ENCODE measurements at regions not wholly inside any gene's neighbourhood (a gene's known extent, or its start where the extent isn't known, plus 50 kb on each side); places are given as distances from the start of the nearest gene placed in this dataset.

- DNase-seq (ENCODE audit: low spot score in 2 of 2), result peak in 1 of 2 donors; percentile 66
- peaks cover 0 to 4% of the 10 kb centered on the region in 2 donors for H3K4me1 ChIP-seq
- no peaks in the 10 kb centered on the region for H3K27me3 ChIP-seq
- H3K9me3 ChIP-seq, result no peaks in the 10 kb centered on the region
- H3K36me3 ChIP-seq, result no peaks in the 10 kb centered on the region
- no peak overlapping the region for H3K4me3 ChIP-seq
- no peak overlapping the region for H3K27ac ChIP-seq
- intact Hi-C loops (cut with DNase I; ENCODE audit: low total_unique reads), result no loop called here
- TF ChIP-seq POLR2AphosphoS5 (IDR thresholded peaks at IDR 0.05), result no peak
- no peak for TF ChIP-seq CTCF (IDR thresholded peaks at IDR 0.05)
- no peak for TF ChIP-seq POLR2A (IDR thresholded peaks at IDR 0.05)
Measured at GRCh38 chr16:22624038-22624799, 113.5 kb downstream of the NPIPB5 start.

GRCh38 chr16:22624800-22625533 is 114.3 kb downstream of the NPIPB5 start:
- Histone ChIP-seq H3K27me3 (no peaks in the 10 kb centered on the region), H3K4me1 (peaks cover 0 to 4% of the 10 kb centered on the region in 2 donors), H3K36me3 (no peaks in the 10 kb centered on the region), H3K9me3 (no peaks in the 10 kb centered on the region), H3K4me3 (no peak overlapping the region), H3K27ac (no peak overlapping the region)
- DNase-seq (ENCODE audit: low spot score in 2 of 2), result no peak
- TF ChIP-seq POLR2A (IDR thresholded peaks at IDR 0.05) (no peak), POLR2AphosphoS5 (IDR thresholded peaks at IDR 0.05) (no peak), CTCF (IDR thresholded peaks at IDR 0.05) (no peak)
- intact Hi-C loops (cut with DNase I; ENCODE audit: low total_unique reads), result no loop called here

- intact Hi-C loops (cut with DNase I; ENCODE audit: low total_unique reads), result no loop called here
- no peaks in the 10 kb centered on the region for H3K36me3 ChIP-seq
- no peaks in the 10 kb centered on the region for H3K27me3 ChIP-seq
- no peak overlapping the region for H3K4me3 ChIP-seq
- H3K27ac ChIP-seq, result no peak overlapping the region
- peaks cover 0 to 4% of the 10 kb centered on the region in 2 donors for H3K4me1 ChIP-seq
- no peak for TF ChIP-seq POLR2A (IDR thresholded peaks at IDR 0.05)
- no peak for TF ChIP-seq POLR2AphosphoS5 (IDR thresholded peaks at IDR 0.05)
- TF ChIP-seq CTCF (IDR thresholded peaks at IDR 0.05), result no peak
- no peak for DNase-seq (ENCODE audit: low spot score in 2 of 2)
- H3K9me3 ChIP-seq, result no peaks in the 10 kb centered on the region
Measured at GRCh38 chr16:22625967-22626366, 115.3 kb downstream of the NPIPB5 start.

GRCh38 chr16:22627043-22627442 is 116.4 kb downstream of the NPIPB5 start:
- peaks cover 0 to 4% of the 10 kb centered on the region in 2 donors for H3K4me1 ChIP-seq
- H3K27me3 ChIP-seq, result no peaks in the 10 kb centered on the region
- no peak overlapping the region for H3K4me3 ChIP-seq
- no peak for DNase-seq (ENCODE audit: low spot score in 2 of 2)
- TF ChIP-seq CTCF (IDR thresholded peaks at IDR 0.05), result no peak
- TF ChIP-seq POLR2AphosphoS5 (IDR thresholded peaks at IDR 0.05), result no peak
- no peak for TF ChIP-seq POLR2A (IDR thresholded peaks at IDR 0.05)
- H3K36me3 ChIP-seq, result no peaks in the 10 kb centered on the region
- H3K9me3 ChIP-seq, result no peaks in the 10 kb centered on the region
- intact Hi-C loops (cut with DNase I; ENCODE audit: low total_unique reads), result no loop called here
- no peak overlapping the region for H3K27ac ChIP-seq

GRCh38 chr16:22628994-22629393 is 118.3 kb downstream of the NPIPB5 start:
- intact Hi-C loops (cut with DNase I; ENCODE audit: low total_unique reads), result no loop called here
- TF ChIP-seq POLR2A (IDR thresholded peaks at IDR 0.05) (no peak), CTCF (IDR thresholded peaks at IDR 0.05) (no peak), POLR2AphosphoS5 (IDR thresholded peaks at IDR 0.05) (no peak)
- no peaks in the 10 kb centered on the region for H3K36me3 ChIP-seq
- no peaks in the 10 kb centered on the region for H3K9me3 ChIP-seq
- no peak overlapping the region for H3K4me3 ChIP-seq
- DNase-seq (ENCODE audit: low spot score in 2 of 2), result no peak
- H3K4me1 ChIP-seq, result no peaks in the 10 kb centered on the region
- H3K27me3 ChIP-seq, result no peaks in the 10 kb centered on the region
- no peak overlapping the region for H3K27ac ChIP-seq
